ENCODE measurements at regions not wholly inside any gene's neighbourhood (a gene's known extent, or its start where the extent isn't known, plus 50 kb on each side); places are given as distances from the start of the nearest gene placed in this dataset.

GRCh38 chr6:19377722-19378121 is 459.4 kb upstream of the ID4 start:
- 97% methylated on average over 3 of the region's 3 CpGs for WGBS (ENCODE audit: insufficient coverage)
- H3K4me1 Mint-ChIP-seq = no peaks in the 10 kb centered on the region
- Histone ChIP-seq H2AFZ (ENCODE audit: insufficient read depth, low read depth, low read length, poor library complexity, severe bottlenecking) (no peak overlapping the region), H4K20me1 (ENCODE audit: insufficient read depth, low read length) (no peaks in the 10 kb centered on the region), H3K79me2 (ENCODE audit: insufficient read depth, low read length) (no peaks in the 10 kb centered on the region), H3K4me2 (replicated peaks; ENCODE audit: extremely low read depth, low read length, poor library complexity, severe bottlenecking) (no peak overlapping the region), H3K9me3 (replicated peaks in 1 of 2; ENCODE audit: control insufficient read depth in 1 of 2, insufficient read depth in 1 of 2, low read length in 2 of 2) (peaks cover 3 to 10% of the 10 kb centered on the region in 2 donors), H3K36me3 (replicated peaks in 1 of 2; ENCODE audit: control insufficient read depth in 1 of 2, insufficient read depth in 2 of 2, low read length in 2 of 2) (no peaks in the 10 kb centered on the region), H3K27me3 (ENCODE audit: control insufficient read depth in 2 of 2, insufficient read depth in 2 of 2, low read length in 2 of 2) (no peaks in the 10 kb centered on the region), H3K4me3 (replicated peaks in 1 of 3; ENCODE audit: low read depth in 2 of 3, low read length in 3 of 3) (no peak overlapping the region), H3K27ac (ENCODE audit: low read depth in 1 of 2, low read length in 2 of 2) (no peak overlapping the region), H3K9ac (ENCODE audit: insufficient read depth, low read length, poor library complexity, severe bottlenecking) (no peak overlapping the region), H3K4me1 (ENCODE audit: control insufficient read depth in 1 of 2, insufficient read depth in 2 of 2, low read length in 2 of 2) (no peaks in the 10 kb centered on the region)
- H3K27ac Mint-ChIP-seq = no peak overlapping the region
- intact Hi-C loops (cut with micrococcal nuclease) = no loop called here
- TF ChIP-seq CTCF (IDR thresholded peaks at IDR 0.05) = no peak
- H3K4me3 Mint-ChIP-seq = no peak overlapping the region
- no peak for DNase-seq
- H3K9me3 Mint-ChIP-seq = peaks cover 0 to 19% (median 7%) of the 10 kb centered on the region in 7 donors
- H3K36me3 Mint-ChIP-seq = no peaks in the 10 kb centered on the region
- H3K27me3 Mint-ChIP-seq (ENCODE audit: low read depth in 3 of 3) = no peaks in the 10 kb centered on the region

GRCh38 chr6:19380293-19380692 is 456.9 kb upstream of the ID4 start:
- Mint-ChIP-seq H3K9me3 (peaks cover 0 to 20% (median 6%) of the 10 kb centered on the region in 7 donors), H3K27ac (no peak overlapping the region), H3K27me3 (ENCODE audit: low read depth in 3 of 3) (no peaks in the 10 kb centered on the region), H3K4me1 (no peaks in the 10 kb centered on the region), H3K4me3 (no peak overlapping the region), H3K36me3 (no peaks in the 10 kb centered on the region)
- Histone ChIP-seq H3K4me1 (ENCODE audit: control insufficient read depth in 1 of 2, insufficient read depth in 2 of 2, low read length in 2 of 2) (no peaks in the 10 kb centered on the region), H3K9ac (ENCODE audit: insufficient read depth, low read length, poor library complexity, severe bottlenecking) (no peak overlapping the region), H3K27ac (ENCODE audit: low read depth in 1 of 2, low read length in 2 of 2) (no peak overlapping the region), H3K4me2 (replicated peaks; ENCODE audit: extremely low read depth, low read length, poor library complexity, severe bottlenecking) (no peak overlapping the region), H2AFZ (ENCODE audit: insufficient read depth, low read depth, low read length, poor library complexity, severe bottlenecking) (no peak overlapping the region), H3K9me3 (replicated peaks in 1 of 2; ENCODE audit: control insufficient read depth in 1 of 2, insufficient read depth in 1 of 2, low read length in 2 of 2) (peaks cover 1 to 3% of the 10 kb centered on the region in 2 donors), H3K27me3 (ENCODE audit: control insufficient read depth in 2 of 2, insufficient read depth in 2 of 2, low read length in 2 of 2) (no peaks in the 10 kb centered on the region), H3K36me3 (replicated peaks in 1 of 2; ENCODE audit: control insufficient read depth in 1 of 2, insufficient read depth in 2 of 2, low read length in 2 of 2) (no peaks in the 10 kb centered on the region), H3K79me2 (ENCODE audit: insufficient read depth, low read length) (no peaks in the 10 kb centered on the region), H4K20me1 (ENCODE audit: insufficient read depth, low read length) (no peaks in the 10 kb centered on the region), H3K4me3 (replicated peaks in 1 of 3; ENCODE audit: low read depth in 2 of 3, low read length in 3 of 3) (no peak overlapping the region)
- DNase-seq = no peak
- intact Hi-C loops (cut with micrococcal nuclease) = no loop called here
- TF ChIP-seq CTCF (IDR thresholded peaks at IDR 0.05) = no peak
- 100% methylated on average over 1 of the region's 2 CpGs for WGBS (ENCODE audit: insufficient coverage)

Data from CD14-positive monocyte (primary cell).